ES-I3 (cell line): ENCODE measurements at regions not wholly inside any gene's neighbourhood (a gene's known extent, or its start where the extent isn't known, plus 50 kb on each side); places are given as distances from the start of the nearest gene placed in this dataset.
"Not testable (repeated sequence)": the region's sequence is repeated elsewhere in the genome, so short reads cannot be mapped to it uniquely, and the experiment has no call there.

Experiments
- H3K36me3 ChIP-seq: 2 replicates; pipeline ENCODE4 v1.6.1; 2013; ENCODE audit warnings: mild to moderate bottlenecking, low read length, control low read depth, moderate library complexity; ENCODE audit not compliant: insufficient read depth
- H3K4me1 ChIP-seq: 2 replicates; pipeline ENCODE4 v1.6.1; 2013; ENCODE audit warnings: mild to moderate bottlenecking, control low read depth, low read length; ENCODE audit not compliant: insufficient read depth
- H3K9ac ChIP-seq: 2 replicates; pipeline ENCODE4 v1.6.1; 2013; ENCODE audit warnings: low read depth, mild to moderate bottlenecking, low read length, moderate library complexity
- H3K9me3 ChIP-seq: 2 replicates; pipeline ENCODE4 v1.6.1; 2013; ENCODE audit warnings: mild to moderate bottlenecking, low read length, moderate library complexity; ENCODE audit not compliant: control insufficient read depth, insufficient read depth

- H3K36me3 ChIP-seq = no peaks in the 10 kb centered on the region
- 0 out of 2 replicates have a peak, but pooled peaks cover 4% of the 10 kb centered on the region for H3K9me3 ChIP-seq
- H3K4me1 ChIP-seq = no peaks in the 10 kb centered on the region
- no peak overlapping the region for H3K9ac ChIP-seq
These were observed 139.3 kb downstream of the MID1IP1 start for GRCh38 chrX:38940547-38940946.

GRCh38 chrX:38941675-38942074 lies 140.4 kb downstream of the MID1IP1 start:
- Histone ChIP-seq H3K36me3 (no peaks in the 10 kb centered on the region), H3K4me1 (no peaks in the 10 kb centered on the region), H3K9ac (no peak overlapping the region), H3K9me3 (0 out of 2 replicates have a peak, but pooled peaks cover 4% of the 10 kb centered on the region)

GRCh38 chrX:38943120-38943519 lies 141.9 kb downstream of the MID1IP1 start:
- H3K9me3 ChIP-seq = 0 out of 2 replicates have a peak, but pooled peaks cover 4% of the 10 kb centered on the region
- H3K9ac ChIP-seq = no peak overlapping the region
- no peaks in the 10 kb centered on the region for H3K36me3 ChIP-seq
- no peaks in the 10 kb centered on the region for H3K4me1 ChIP-seq

- Histone ChIP-seq H3K9ac (no peak overlapping the region), H3K9me3 (0 out of 2 replicates have a peak, but pooled peaks cover 4% of the 10 kb centered on the region), H3K4me1 (no peaks in the 10 kb centered on the region), H3K36me3 (no peaks in the 10 kb centered on the region)
These were observed 146.8 kb downstream of the MID1IP1 start for GRCh38 chrX:38948046-38948445.

GRCh38 chrX:38954520-38954919 lies 153.3 kb downstream of the MID1IP1 start:
- Histone ChIP-seq H3K9me3 (no peaks in the 10 kb centered on the region), H3K36me3 (no peaks in the 10 kb centered on the region), H3K9ac (no peak overlapping the region), H3K4me1 (no peaks in the 10 kb centered on the region)

GRCh38 chrX:38959736-38960135 lies 158.5 kb downstream of the MID1IP1 start:
- Histone ChIP-seq H3K9me3 (peaks cover 2% of the 10 kb centered on the region; the same call in 1 of the 2 replicates), H3K4me1 (peaks cover 6% of the 10 kb centered on the region; the same call in 1 of the 2 replicates), H3K9ac (no peak overlapping the region), H3K36me3 (no peaks in the 10 kb centered on the region)

- H3K9me3 ChIP-seq = peaks cover 2% of the 10 kb centered on the region; the same call in 1 of the 2 replicates
- H3K9ac ChIP-seq = no peak overlapping the region
- no peaks in the 10 kb centered on the region for H3K36me3 ChIP-seq
- H3K4me1 ChIP-seq = peaks cover 6% of the 10 kb centered on the region; the same call in 1 of the 2 replicates
These were observed 158.9 kb downstream of the MID1IP1 start for GRCh38 chrX:38960137-38960536.

GRCh38 chrX:38961936-38962335 lies 160.7 kb downstream of the MID1IP1 start:
- Histone ChIP-seq H3K9me3 (peaks cover 2% of the 10 kb centered on the region; the same call in 1 of the 2 replicates), H3K36me3 (no peaks in the 10 kb centered on the region), H3K4me1 (peaks cover 19% of the 10 kb centered on the region; the same call in 1 of the 2 replicates), H3K9ac (no peak overlapping the region)

- peaks cover 19% of the 10 kb centered on the region; the same call in 1 of the 2 replicates for H3K4me1 ChIP-seq
- H3K36me3 ChIP-seq, H3K9ac ChIP-seq, H3K9me3 ChIP-seq: not testable (repeated sequence)
These were observed 162.0 kb downstream of the MID1IP1 start for GRCh38 chrX:38963244-38963643.

- H3K9ac ChIP-seq = no peak overlapping the region
- H3K9me3 ChIP-seq = peaks cover 2% of the 10 kb centered on the region; the same call in 1 of the 2 replicates
- no peaks in the 10 kb centered on the region for H3K36me3 ChIP-seq
- peaks cover 13% of the 10 kb centered on the region; the same call in 1 of the 2 replicates for H3K4me1 ChIP-seq
These were observed 164.6 kb downstream of the MID1IP1 start for GRCh38 chrX:38965888-38966287.

- peaks cover 16% of the 10 kb centered on the region for H3K4me1 ChIP-seq
- no peaks in the 10 kb centered on the region; the same call in 1 of the 2 replicates for H3K9me3 ChIP-seq
- no peaks in the 10 kb centered on the region for H3K36me3 ChIP-seq
- H3K9ac ChIP-seq = no peak overlapping the region
These were observed 167.3 kb downstream of the MID1IP1 start for GRCh38 chrX:38968344-38969216.

- H3K36me3 ChIP-seq = no peaks in the 10 kb centered on the region
- no peaks in the 10 kb centered on the region; the same call in 1 of the 2 replicates for H3K9me3 ChIP-seq
- peaks cover 16% of the 10 kb centered on the region for H3K4me1 ChIP-seq
These were observed 168.8 kb downstream of the MID1IP1 start for GRCh38 chrX:38970074-38970473.

GRCh38 chrX:38970845-38971244 lies 169.6 kb downstream of the MID1IP1 start:
- H3K4me1 ChIP-seq = peaks cover 10% of the 10 kb centered on the region

More at GRCh38 chrX:38970074-38970473, 168.8 kb downstream of the MID1IP1 start:
- H3K9ac ChIP-seq = no peak overlapping the region

GRCh38 chrX:38973322-38973721 lies 172.1 kb downstream of the MID1IP1 start:
- Histone ChIP-seq H3K9me3 (no peaks in the 10 kb centered on the region), H3K36me3 (no peaks in the 10 kb centered on the region), H3K4me1 (peaks cover 3% of the 10 kb centered on the region; the same call in 1 of the 2 replicates), H3K9ac (no peak overlapping the region)

More at GRCh38 chrX:38970845-38971244, 169.6 kb downstream of the MID1IP1 start:
- H3K9me3 ChIP-seq = no peaks in the 10 kb centered on the region
- no peaks in the 10 kb centered on the region for H3K36me3 ChIP-seq
- no peak overlapping the region for H3K9ac ChIP-seq

GRCh38 chrX:38974542-38974941 lies 173.3 kb downstream of the MID1IP1 start:
- Histone ChIP-seq H3K36me3 (no peaks in the 10 kb centered on the region), H3K4me1 (peaks cover 3% of the 10 kb centered on the region; the same call in 1 of the 2 replicates), H3K9ac (no peak overlapping the region), H3K9me3 (no peaks in the 10 kb centered on the region)
